Peyer's patch (tissue), 4 donors: ENCODE measurements at regions not wholly inside any gene's neighbourhood (a gene's known extent, or its start where the extent isn't known, plus 50 kb on each side); places are given as distances from the start of the nearest gene placed in this dataset.

Source experiments
- CTCF ChIP-seq, 6 experiments: fragments of 450-650 bp in 4 of 6; fragments of 200-600 bp in 2 of 6; sonication (generic) in 1 of 6; IDR thresholded peaks; one replicate each; pipeline ENCODE4 v1.5.1; 2017 to 2019; ENCODE audit warnings: antibody characterized with exemption in 6 of 6, mild to moderate bottlenecking in 3 of 6, moderate library complexity in 1 of 6
- POLR2A ChIP-seq, 2 donors: fragments of 450-650 bp; IDR thresholded peaks; one replicate each; pipeline ENCODE4 v1.5.1; 2017; ENCODE audit warnings: antibody characterized with exemption in 2 of 2, mild to moderate bottlenecking in 2 of 2, moderate library complexity in 2 of 2

GRCh38 chr5:167339205-167339604 lies 952.2 kb upstream of the WWC1 start:
- no peak for TF ChIP-seq CTCF (IDR thresholded peaks at IDR 0.05)
- no peak for TF ChIP-seq POLR2A (IDR thresholded peaks at IDR 0.05)
